ENCODE measurements at regions not wholly inside any gene's neighbourhood (a gene's known extent, or its start where the extent isn't known, plus 50 kb on each side); places are given as distances from the start of the nearest gene placed in this dataset.
"Not testable (repeated sequence)": the region's sequence is repeated elsewhere in the genome, so short reads cannot be mapped to it uniquely, and the experiment has no call there.

GRCh38 chr12:33323823-33324222 is 115.8 kb downstream of the SYT10 start:
- no peak for DNase-seq

GRCh38 chr12:33322519-33322918 is 117.1 kb downstream of the SYT10 start:
- no peak for DNase-seq

DNA sequence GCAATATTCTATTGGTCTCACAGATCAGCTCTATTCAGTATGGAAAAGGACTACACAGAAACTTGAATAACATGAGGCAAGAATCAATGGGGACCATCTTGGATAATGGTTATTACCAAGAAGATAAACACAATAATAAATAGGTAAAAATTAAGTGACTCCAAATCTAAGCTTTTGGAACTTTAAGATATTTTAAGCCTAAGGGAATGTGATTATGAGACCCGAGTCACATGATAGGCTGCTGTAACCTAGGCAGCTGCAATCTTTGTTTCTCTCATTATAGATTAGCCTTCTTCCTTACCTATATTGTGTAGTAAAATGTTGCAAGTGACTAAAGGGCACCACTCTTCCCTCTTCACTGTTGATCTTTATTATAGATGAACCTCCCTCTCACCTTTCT is 121.9 kb downstream of the SYT10 start:
- DNase-seq = no peak

GRCh38 chr12:33314223-33314622 is 125.4 kb downstream of the SYT10 start:
- no peak for DNase-seq

- no peak for DNase-seq
Measured at GRCh38 chr12:33313476-33313875, 126.1 kb downstream of the SYT10 start.

- no peak for DNase-seq
Measured at GRCh38 chr12:33310471-33310870, 129.1 kb downstream of the SYT10 start.

DNA sequence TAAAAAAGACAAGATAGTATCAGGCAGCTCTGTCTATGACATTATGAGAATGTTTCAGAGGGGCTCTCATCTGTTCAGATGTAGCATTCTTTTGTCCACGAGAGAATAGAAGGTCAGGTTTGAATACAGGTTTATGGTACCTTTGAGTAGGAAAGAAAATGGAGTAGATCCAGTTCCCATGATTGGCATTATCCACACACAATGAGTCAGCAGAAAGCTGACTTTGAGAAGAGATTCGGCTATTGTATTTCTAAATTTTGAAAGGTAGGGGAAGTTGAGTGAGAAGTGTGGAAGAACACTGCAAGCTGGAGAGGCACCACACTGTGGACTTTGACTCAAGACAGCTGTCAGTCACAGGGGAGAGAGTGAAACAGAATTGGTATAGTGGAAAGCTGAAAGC is 135.4 kb downstream of the SYT10 start:
- DNase-seq = no peak

GRCh38 chr12:33296529-33296928 is 143.1 kb downstream of the SYT10 start:
- no peak for DNase-seq

GRCh38 chr12:33290703-33291102 is 148.9 kb downstream of the SYT10 start:
- no peak for DNase-seq

DNA sequence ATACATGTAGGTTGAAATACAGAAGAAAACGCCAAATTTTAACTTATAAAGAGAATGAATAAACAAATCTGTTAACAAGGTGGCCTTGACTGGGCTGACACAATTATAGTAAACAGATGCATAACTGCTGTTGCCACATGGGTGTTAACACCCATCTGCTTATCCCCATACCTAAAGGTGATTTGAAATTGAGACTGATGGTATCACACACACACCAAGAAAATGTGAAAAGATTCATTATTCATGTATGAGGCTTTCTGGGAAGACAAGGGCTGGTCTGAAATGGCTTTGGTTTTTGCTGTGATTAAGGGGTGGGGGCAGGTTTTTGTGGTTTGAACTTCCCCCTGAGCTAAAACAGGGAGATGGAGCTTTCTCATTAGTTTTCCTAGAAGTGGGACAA is 156.6 kb downstream of the SYT10 start:
- no peak for DNase-seq

DNA sequence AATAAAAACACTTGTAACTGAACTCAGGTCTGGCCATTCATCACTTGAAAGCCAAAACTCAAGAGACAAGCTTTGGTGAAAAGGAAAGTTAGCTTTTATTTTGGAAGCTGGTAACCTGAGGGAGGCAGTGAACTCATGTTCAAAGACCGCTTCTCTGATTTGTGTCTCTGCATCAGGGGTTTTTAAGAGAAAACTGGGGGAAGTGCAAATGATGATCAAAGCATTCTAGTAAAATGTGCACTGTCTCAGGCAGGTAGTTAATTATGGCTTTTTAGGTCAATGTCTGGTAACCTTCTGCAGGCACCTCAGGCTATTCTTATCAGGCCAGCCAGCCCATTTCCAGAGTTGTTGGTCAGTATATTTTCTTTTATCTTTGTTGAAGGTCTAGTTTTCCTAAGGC is 162.2 kb downstream of the SYT10 start:
- no peak for DNase-seq

- no peak for DNase-seq
Measured at GRCh38 chr12:33267641-33268040, 172.0 kb downstream of the SYT10 start.

GRCh38 chr12:33265900-33266299 is 173.7 kb downstream of the SYT10 start:
- DNase-seq = no peak

GRCh38 chr12:33265033-33265731 is 174.4 kb downstream of the SYT10 start:
- DNase-seq = no peak

GRCh38 chr12:33253178-33253577 is 186.4 kb downstream of the SYT10 start:
- DNase-seq = no peak

DNA sequence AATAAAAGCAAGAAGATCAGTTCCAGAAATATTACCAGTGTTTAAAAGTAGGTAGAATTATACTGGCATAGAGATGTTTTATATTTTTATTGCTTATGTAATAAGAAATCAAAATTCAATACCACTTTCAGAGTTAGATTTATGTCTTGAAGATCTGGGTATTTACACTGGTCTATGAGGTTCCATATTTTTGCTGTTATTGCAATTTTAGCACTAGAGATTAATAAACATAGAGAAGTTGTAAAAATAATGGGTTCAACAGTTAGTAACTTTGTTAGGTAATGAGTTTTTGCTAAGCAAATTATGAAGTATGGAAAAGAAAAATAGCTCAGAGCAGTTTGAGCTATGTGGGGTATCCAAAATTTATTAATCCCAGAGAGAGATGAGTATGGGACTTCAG is 188.1 kb downstream of the SYT10 start:
- no peak for DNase-seq

- no peak for DNase-seq
Measured at GRCh38 chr12:33248364-33248763, 191.3 kb downstream of the SYT10 start.

DNA sequence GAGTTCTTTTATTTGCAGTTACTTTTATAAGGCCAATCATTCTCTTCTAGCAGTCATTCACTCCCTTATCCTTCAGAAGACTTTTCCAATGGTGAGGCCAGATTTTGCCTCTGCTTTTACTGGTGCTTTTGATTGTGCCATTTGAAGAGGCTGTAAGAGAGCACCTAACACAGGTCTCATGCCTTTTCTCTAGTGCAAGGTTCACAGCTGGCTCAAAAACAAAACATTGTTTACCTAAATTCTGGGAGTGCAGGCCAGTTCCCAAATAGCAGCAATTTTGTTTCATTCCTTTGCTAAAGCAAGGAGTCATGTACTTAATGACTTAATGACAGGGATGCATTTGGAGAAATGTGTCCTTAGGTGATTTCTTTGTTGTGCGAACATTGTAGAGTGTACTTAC is 192.0 kb downstream of the SYT10 start:
- no peak for DNase-seq

GRCh38 chr12:33245434-33245833 is 194.2 kb downstream of the SYT10 start:
- no peak for DNase-seq

- no peak for DNase-seq
Measured at GRCh38 chr12:33226671-33227070, 212.9 kb downstream of the SYT10 start.

DNA sequence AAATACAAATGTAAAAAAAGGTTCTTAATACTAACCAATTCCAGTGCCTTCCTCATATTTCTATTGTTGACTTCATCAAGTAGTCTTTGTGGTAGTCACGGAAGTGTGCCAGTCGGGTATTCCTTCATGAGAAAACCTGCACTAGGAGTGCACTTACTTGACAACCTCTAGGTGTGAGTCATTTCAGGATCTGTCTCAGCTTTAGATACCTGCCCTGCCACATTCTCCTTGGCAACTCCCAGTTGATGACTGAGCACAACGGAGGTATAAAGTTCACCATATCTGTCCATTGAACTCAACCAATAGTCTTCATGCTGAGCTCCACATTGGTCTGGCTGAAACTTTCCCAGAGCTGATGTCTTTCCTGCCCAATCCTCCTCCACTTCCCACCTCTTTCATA is 215.7 kb downstream of the SYT10 start:
- DNase-seq = no peak

- DNase-seq = no peak
Measured at GRCh38 chr12:33222357-33222756, 217.3 kb downstream of the SYT10 start.

DNA sequence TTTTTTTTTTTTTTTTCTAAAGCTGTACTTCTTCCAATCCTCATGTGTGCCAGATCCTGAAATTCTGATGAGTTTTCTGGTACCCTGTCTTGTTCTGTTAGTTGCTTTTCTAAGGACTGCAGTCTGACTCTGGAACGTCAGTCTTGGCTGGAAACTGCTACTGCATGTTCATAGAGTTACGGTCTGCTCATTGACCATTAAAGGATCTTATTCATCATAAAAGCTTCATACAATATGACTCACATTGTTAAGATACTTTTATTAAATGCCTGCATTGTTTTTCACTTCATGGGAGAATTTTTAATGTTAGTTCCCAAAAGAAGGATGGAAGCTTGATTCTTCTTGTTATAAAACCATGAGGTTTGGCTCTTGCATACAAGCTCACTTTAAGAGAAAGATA is 233.6 kb downstream of the SYT10 start:
- no peak for DNase-seq

GRCh38 chr12:33194389-33194788 is 245.2 kb downstream of the SYT10 start:
- not testable (repeated sequence) for DNase-seq

DNA sequence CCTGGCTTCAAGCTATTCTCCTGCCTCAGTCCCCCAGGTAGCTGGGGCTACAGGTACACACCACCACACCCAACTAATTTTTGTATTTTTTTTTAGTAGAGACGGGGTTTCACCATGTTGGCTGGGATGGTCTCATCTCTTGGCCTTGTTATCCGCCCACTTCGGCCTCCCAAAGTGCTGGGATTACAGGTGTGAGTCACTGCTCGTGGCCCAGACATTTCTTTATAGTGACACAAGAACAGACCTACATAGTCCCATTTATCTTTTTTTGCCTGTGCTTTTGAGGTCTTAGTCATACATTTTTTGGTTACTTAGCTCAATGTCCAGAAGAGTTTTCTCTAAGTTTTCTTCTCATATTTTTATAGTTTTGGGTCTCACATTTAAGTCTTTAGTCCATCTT is 247.4 kb downstream of the SYT10 start:
- no peak for DNase-seq

DNA sequence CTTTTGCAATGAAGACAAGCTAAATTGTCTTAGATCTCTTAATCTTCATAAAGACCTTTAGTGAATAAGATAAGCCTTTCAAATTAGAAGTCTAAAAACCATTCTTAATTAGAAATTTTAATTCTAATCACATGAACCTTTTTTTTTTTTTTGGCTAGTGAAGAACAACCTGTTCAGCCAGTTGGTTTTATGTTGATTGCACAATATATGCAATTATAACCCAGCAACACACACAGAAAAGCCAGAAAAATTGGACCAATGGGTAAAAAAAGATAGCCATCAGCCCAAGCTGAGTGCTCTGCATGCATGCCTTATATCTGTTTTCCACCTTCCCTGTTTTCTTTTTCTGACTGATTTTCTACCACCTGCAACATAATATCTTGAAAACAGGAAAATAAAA is 252.2 kb downstream of the SYT10 start:
- DNase-seq = no peak

All from suppressor macrophage treated with lipopolysaccharide for 1 hour (primary cell).